Loucy (cell line): ENCODE measurements at regions not wholly inside any gene's neighbourhood (a gene's known extent, or its start where the extent isn't known, plus 50 kb on each side); places are given as distances from the start of the nearest gene placed in this dataset.

ENCODE experiments used
- H2AFZ ChIP-seq: fragments of 200-600 bp; sonication (generic); 2 replicates; pipeline ENCODE4 v1.6.0; 2016; ENCODE audit warnings: antibody characterized with exemption, mild to moderate bottlenecking, low read length, moderate library complexity
- H3F3A ChIP-seq: fragments of 200-600 bp; 2 replicates; pipeline ENCODE4 v1.6.0; 2016; ENCODE audit warnings: antibody characterized with exemption, low read depth, mild to moderate bottlenecking
- H3K27me3 ChIP-seq: fragments of 200-600 bp; sonication (generic); 2 replicates; pipeline ENCODE4 v1.6.1; 2014; ENCODE audit warnings: low read length, mild to moderate bottlenecking; ENCODE audit not compliant: insufficient read depth, poor library complexity, severe bottlenecking
- H3K36me3 ChIP-seq: fragments of 200-600 bp; sonication (generic); 2 replicates; pipeline ENCODE4 v1.6.1; 2016; ENCODE audit warnings: low read length; ENCODE audit not compliant: insufficient read depth
- H3K4me1 ChIP-seq: fragments of 200-600 bp; sonication (generic); 2 replicates; pipeline ENCODE4 v1.5.1; 2014; ENCODE audit warnings: low read length, mild to moderate bottlenecking; ENCODE audit not compliant: insufficient read depth, poor library complexity, severe bottlenecking
- H3K4me2 ChIP-seq: fragments of 200-600 bp; sonication (generic); 2 replicates; pipeline ENCODE4 v1.6.0; 2014; ENCODE audit warnings: antibody characterized with exemption, low read length, low read depth, mild to moderate bottlenecking; ENCODE audit not compliant: poor library complexity, severe bottlenecking
- H3K4me3 ChIP-seq: fragments of 200-600 bp; sonication (generic); 2 replicates; pipeline ENCODE4 v1.5.1; 2014; ENCODE audit warnings: low read length, mild to moderate bottlenecking, mixed read lengths; ENCODE audit not compliant: poor library complexity, severe bottlenecking
- H3K79me2 ChIP-seq: fragments of 200-600 bp; sonication (generic); 2 replicates; pipeline ENCODE4 v1.6.1; 2014; ENCODE audit warnings: low read length; ENCODE audit not compliant: insufficient read depth
- H3K9ac ChIP-seq: fragments of 200-600 bp; sonication (generic); 2 replicates; pipeline ENCODE4 v1.6.0; 2014; ENCODE audit warnings: mild to moderate bottlenecking, low read depth, low read length, moderate library complexity; ENCODE audit not compliant: poor library complexity, severe bottlenecking
- H3K9me2 ChIP-seq: fragments of 200-600 bp; sonication (generic); replicated peaks from 2 replicates; pipeline ENCODE4 v1.6.1; 2016; ENCODE audit warnings: low read depth, low read length, mixed read lengths
- H3K9me3 ChIP-seq: fragments of 200-600 bp; sonication (generic); 2 replicates; pipeline ENCODE4 v1.6.1; 2014; ENCODE audit warnings: mild to moderate bottlenecking, antibody characterized with exemption, low read length, low read depth; ENCODE audit not compliant: insufficient read depth
- H4K20me1 ChIP-seq: fragments of 200-600 bp; sonication (generic); 2 replicates; pipeline ENCODE4 v1.6.0; 2014; ENCODE audit warnings: antibody characterized with exemption, low read length, mild to moderate bottlenecking; ENCODE audit not compliant: insufficient read depth, poor library complexity, severe bottlenecking
- CTCF ChIP-seq: fragments of 200-600 bp; sonication (generic); conservative IDR thresholded peaks from 2 replicates; pipeline ENCODE4 v1.5.1; 2014; ENCODE audit warnings: mild to moderate bottlenecking, antibody characterized with exemption, low read length
- EZH2phosphoT487 ChIP-seq: fragments of 200-600 bp; IDR thresholded peaks from 2 replicates; pipeline ENCODE4 v1.6.1; 2018; ENCODE audit warnings: antibody characterized with exemption, mild to moderate bottlenecking, moderate library complexity, borderline replicate concordance

GRCh38 chr5:99314721-99315120, 385.9 kb upstream of the CHD1 start:
- no peak overlapping the region for H3K4me3 ChIP-seq
- TF ChIP-seq EZH2phosphoT487 (no peak), CTCF (no peak)
- H3K9me3 ChIP-seq = no peaks in the 10 kb centered on the region
- H3K27me3 ChIP-seq = no peaks in the 10 kb centered on the region
- no peaks in the 10 kb centered on the region for H3F3A ChIP-seq
- no peaks in the 10 kb centered on the region for H4K20me1 ChIP-seq
- H3K4me1 ChIP-seq = peaks cover 6% of the 10 kb centered on the region
- H3K9ac ChIP-seq = no peak overlapping the region
- no peak overlapping the region for H2AFZ ChIP-seq
- H3K9me2 ChIP-seq = no peaks in the 10 kb centered on the region
- H3K4me2 ChIP-seq = no peak overlapping the region
- no peaks in the 10 kb centered on the region for H3K36me3 ChIP-seq
- no peaks in the 10 kb centered on the region for H3K79me2 ChIP-seq

- Histone ChIP-seq H4K20me1 (no peaks in the 10 kb centered on the region), H3K4me3 (no peak overlapping the region), H2AFZ (no peak overlapping the region), H3K4me2 (no peak overlapping the region), H3K4me1 (no peaks in the 10 kb centered on the region), H3K79me2 (no peaks in the 10 kb centered on the region), H3K27me3 (no peaks in the 10 kb centered on the region), H3K9me2 (no peaks in the 10 kb centered on the region), H3F3A (no peaks in the 10 kb centered on the region), H3K9ac (no peak overlapping the region), H3K9me3 (no peaks in the 10 kb centered on the region), H3K36me3 (no peaks in the 10 kb centered on the region)
- TF ChIP-seq EZH2phosphoT487 (no peak), CTCF (no peak)
These were observed 379.3 kb upstream of the CHD1 start for GRCh38 chr5:99308131-99308530.

GRCh38 chr5:99305045-99305580, 376.3 kb upstream of the CHD1 start:
- no peak for TF ChIP-seq EZH2phosphoT487
- no peak for TF ChIP-seq CTCF
- Histone ChIP-seq H3K9ac (no peak overlapping the region), H3K36me3 (no peaks in the 10 kb centered on the region), H2AFZ (no peak overlapping the region), H3F3A (no peaks in the 10 kb centered on the region), H3K4me3 (no peak overlapping the region), H4K20me1 (no peaks in the 10 kb centered on the region), H3K4me2 (no peak overlapping the region), H3K4me1 (no peaks in the 10 kb centered on the region), H3K27me3 (no peaks in the 10 kb centered on the region), H3K9me2 (no peaks in the 10 kb centered on the region), H3K79me2 (no peaks in the 10 kb centered on the region), H3K9me3 (no peaks in the 10 kb centered on the region)
